ENCODE measurements at regions not wholly inside any gene's neighbourhood (a gene's known extent, or its start where the extent isn't known, plus 50 kb on each side); places are given as distances from the start of the nearest gene placed in this dataset.

DNA sequence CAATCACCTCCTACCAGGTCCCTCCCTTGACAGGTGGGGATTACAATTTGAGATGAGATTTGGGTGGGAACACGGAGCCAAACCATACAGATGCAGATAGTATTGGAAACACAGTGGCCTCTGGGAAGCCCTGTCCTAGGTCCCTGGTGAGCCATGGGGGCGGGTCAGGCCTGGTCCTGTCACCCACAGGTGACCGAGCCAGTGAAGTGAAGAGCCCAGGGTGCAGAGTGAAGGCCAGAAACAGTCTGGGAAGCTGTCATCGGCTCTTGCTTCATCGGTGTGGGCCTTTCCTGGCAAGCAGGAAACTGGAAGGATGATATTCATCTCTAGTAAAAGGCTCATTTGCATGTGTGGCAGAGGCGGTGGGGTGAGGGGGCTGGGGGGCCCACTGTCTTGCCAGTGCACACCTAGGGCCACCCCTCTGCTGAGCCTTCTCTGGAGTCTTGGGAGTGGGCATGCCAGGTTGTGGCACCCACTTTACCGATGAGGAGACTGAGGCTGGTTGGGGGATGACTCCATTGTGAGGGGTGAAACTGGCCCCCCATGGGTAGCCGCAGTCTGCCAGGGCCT is 290.6 kb downstream of the NDUFA10 start:
- TF ChIP-seq, protein P1, sequence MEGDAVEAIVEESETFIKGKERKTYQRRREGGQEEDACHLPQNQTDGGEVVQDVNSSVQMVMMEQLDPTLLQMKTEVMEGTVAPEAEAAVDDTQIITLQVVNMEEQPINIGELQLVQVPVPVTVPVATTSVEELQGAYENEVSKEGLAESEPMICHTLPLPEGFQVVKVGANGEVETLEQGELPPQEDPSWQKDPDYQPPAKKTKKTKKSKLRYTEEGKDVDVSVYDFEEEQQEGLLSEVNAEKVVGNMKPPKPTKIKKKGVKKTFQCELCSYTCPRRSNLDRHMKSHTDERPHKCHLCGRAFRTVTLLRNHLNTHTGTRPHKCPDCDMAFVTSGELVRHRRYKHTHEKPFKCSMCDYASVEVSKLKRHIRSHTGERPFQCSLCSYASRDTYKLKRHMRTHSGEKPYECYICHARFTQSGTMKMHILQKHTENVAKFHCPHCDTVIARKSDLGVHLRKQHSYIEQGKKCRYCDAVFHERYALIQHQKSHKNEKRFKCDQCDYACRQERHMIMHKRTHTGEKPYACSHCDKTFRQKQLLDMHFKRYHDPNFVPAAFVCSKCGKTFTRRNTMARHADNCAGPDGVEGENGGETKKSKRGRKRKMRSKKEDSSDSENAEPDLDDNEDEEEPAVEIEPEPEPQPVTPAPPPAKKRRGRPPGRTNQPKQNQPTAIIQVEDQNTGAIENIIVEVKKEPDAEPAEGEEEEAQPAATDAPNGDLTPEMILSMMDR (IDR thresholded peaks at IDR 0.05), result no peak
- TF ChIP-seq ZFX (IDR thresholded peaks at IDR 0.05; ENCODE audit: borderline replicate concordance), result no peak

All from 22Rv1 (cell line).